ENCODE measurements at regions not wholly inside any gene's neighbourhood (a gene's known extent, or its start where the extent isn't known, plus 50 kb on each side); places are given as distances from the start of the nearest gene placed in this dataset.

DNA sequence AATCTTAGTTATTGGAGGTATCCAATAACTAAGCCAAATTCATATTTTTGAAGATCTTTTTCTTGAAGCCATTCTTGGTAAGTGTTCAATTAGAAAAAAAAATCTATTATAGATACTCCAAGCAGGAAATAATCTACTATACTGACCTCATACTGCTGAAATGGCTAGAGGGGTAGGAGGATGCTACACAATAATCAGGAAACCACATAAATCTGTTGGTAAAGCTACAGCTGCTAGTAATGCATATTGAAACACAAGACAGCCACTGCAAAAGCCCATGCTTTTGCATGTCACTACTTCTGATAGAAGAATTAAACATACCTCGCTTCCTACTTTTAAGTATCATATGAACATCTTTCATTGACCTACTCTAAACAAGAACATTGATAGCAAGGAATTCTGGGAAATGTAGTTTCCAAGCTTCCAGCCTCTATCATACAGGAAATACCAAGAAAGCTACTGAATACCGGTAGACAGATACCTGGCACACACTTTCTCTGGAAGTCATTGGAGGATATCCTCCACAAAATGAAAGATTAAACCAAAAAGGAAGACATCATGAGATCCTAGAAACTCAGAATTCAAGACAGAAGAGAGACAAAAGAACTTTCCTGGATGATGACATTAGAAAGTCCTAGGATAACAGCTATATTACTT lies 103.0 kb upstream of the VAV3 start (continued):
- no peak for TF ChIP-seq PRRX2 (CRISPR knock-in tag; IDR thresholded peaks at IDR 0.05)
- TF ChIP-seq, protein P1, sequence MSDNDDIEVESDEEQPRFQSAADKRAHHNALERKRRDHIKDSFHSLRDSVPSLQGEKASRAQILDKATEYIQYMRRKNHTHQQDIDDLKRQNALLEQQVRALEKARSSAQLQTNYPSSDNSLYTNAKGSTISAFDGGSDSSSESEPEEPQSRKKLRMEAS (CRISPR knock-in tag; IDR thresholded peaks at IDR 0.05): no peak

- TF ChIP-seq ETV6 (CRISPR knock-in tag; IDR thresholded peaks at IDR 0.05) (no peak), E2F5 (CRISPR knock-in tag; IDR thresholded peaks at IDR 0.05) (no peak), ZNF281 (CRISPR knock-in tag; IDR thresholded peaks at IDR 0.05) (no peak)
- Mint-ChIP-seq H3K27me3 (ENCODE audit: low read depth) (no peaks in the 10 kb centered on the region), H3K4me3 (no peak overlapping the region), H3K4me1 (peaks cover 3% of the 10 kb centered on the region), H3K9me3 (peaks cover 16% of the 10 kb centered on the region), H3K36me3 (peaks cover under 1% of the 10 kb centered on the region), H3K27ac (no peak overlapping the region)
- no peak for DNase-seq (ENCODE audit: low spot score)
- ChIA-PET POLR2A (no interaction called here), CTCF (no interaction called here)
- no peak for ATAC-seq
Observed at GRCh38 chr1:108066808-108067207, 101.8 kb upstream of the VAV3 start.

- no peak for ATAC-seq
- CTCF ChIA-PET: no interaction called here
- H3K4me3 Mint-ChIP-seq: no peak overlapping the region
- DNase-seq (ENCODE audit: low spot score): no peak
- H3K27ac Mint-ChIP-seq: no peak overlapping the region
- peaks cover 5% of the 10 kb centered on the region for H3K4me1 Mint-ChIP-seq
- POLR2A ChIA-PET: no interaction called here
- H3K27me3 Mint-ChIP-seq (ENCODE audit: low read depth): no peaks in the 10 kb centered on the region
- H3K36me3 Mint-ChIP-seq: peaks cover 9% of the 10 kb centered on the region
- peaks cover 27% of the 10 kb centered on the region for H3K9me3 Mint-ChIP-seq
- TF ChIP-seq FOXP4 (CRISPR knock-in tag; IDR thresholded peaks at IDR 0.05): no peak
- no peak for TF ChIP-seq IRF1 (CRISPR knock-in tag; IDR thresholded peaks at IDR 0.05)
- no peak for TF ChIP-seq ZNF671 (CRISPR knock-in tag; IDR thresholded peaks at IDR 0.05)
- no peak for TF ChIP-seq ZNF232 (CRISPR knock-in tag; IDR thresholded peaks at IDR 0.05)
- TF ChIP-seq E2F1 (CRISPR knock-in tag; IDR thresholded peaks at IDR 0.05): no peak
- no peak for TF ChIP-seq E2F4 (CRISPR knock-in tag; IDR thresholded peaks at IDR 0.05; ENCODE audit: borderline replicate concordance, low read depth)
- no peak for TF ChIP-seq ZNF396 (CRISPR knock-in tag; IDR thresholded peaks at IDR 0.05; ENCODE audit: borderline replicate concordance)
- TF ChIP-seq ZNF416 (CRISPR knock-in tag; IDR thresholded peaks at IDR 0.05): no peak
- TF ChIP-seq ZNF219 (CRISPR knock-in tag; IDR thresholded peaks at IDR 0.05; ENCODE audit: borderline replicate concordance): no peak
- TF ChIP-seq NFE2L1 (CRISPR knock-in tag; IDR thresholded peaks at IDR 0.05): no peak
- TF ChIP-seq, protein P1 (CRISPR knock-in tag; IDR thresholded peaks at IDR 0.05): no peak
- no peak for TF ChIP-seq HMGXB4 (CRISPR knock-in tag; IDR thresholded peaks at IDR 0.05)
- TF ChIP-seq ZSCAN18 (CRISPR knock-in tag; IDR thresholded peaks at IDR 0.05): no peak
Observed at GRCh38 chr1:108064255-108064654, 99.3 kb upstream of the VAV3 start.
